HG03066 (cell line): ENCODE measurements at regions not wholly inside any gene's neighbourhood (a gene's known extent, or its start where the extent isn't known, plus 50 kb on each side); places are given as distances from the start of the nearest gene placed in this dataset.

Experiments used
- ATAC-seq: cut with Tn5 transposase; IDR thresholded peaks from one replicate; pipeline ENCODE4 v1.9.1; 2021; ENCODE audit warnings: low read depth; ENCODE audit not compliant: unreplicated experiment

DNA sequence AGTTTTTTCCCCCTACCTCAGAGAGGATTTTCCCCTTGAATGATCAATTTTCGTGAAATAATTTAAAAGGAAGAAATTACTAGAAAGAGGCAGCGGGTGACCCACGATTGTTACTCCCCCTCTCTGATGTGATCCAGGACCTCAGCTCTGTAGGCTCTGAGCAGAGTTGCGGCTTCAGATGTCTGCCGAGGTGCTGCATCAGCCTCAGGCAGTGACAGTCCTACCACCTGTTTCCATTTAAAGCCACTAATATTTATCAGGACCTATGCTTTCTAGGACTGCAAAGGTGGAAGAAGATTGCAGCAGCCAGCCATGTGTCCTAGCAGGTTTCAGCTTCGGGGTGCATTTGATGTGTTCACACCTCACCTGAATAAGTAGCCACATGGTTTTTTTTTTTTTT, 294.8 kb upstream of the C2CD4B start:
- no peak for ATAC-seq

DNA sequence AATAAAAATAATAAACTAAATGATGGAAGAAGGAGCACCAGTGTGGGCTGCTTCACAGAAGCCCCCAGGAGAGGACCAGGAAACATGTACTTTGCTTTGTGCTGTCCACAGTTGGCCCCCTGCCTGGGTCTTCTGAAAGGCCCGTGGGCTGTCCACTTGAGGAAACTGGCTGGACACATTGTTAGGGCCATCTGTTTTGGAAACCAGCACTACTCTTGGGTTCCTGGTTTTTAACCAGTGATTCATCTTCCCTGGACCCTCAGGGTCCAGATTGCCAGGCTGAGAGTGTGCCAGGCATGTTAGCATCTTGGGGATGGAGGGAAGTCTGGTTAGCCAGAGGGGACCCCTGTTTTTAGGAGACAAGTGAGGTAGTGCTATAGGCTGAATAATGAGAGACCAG, 297.2 kb upstream of the C2CD4B start:
- ATAC-seq, result no peak

DNA sequence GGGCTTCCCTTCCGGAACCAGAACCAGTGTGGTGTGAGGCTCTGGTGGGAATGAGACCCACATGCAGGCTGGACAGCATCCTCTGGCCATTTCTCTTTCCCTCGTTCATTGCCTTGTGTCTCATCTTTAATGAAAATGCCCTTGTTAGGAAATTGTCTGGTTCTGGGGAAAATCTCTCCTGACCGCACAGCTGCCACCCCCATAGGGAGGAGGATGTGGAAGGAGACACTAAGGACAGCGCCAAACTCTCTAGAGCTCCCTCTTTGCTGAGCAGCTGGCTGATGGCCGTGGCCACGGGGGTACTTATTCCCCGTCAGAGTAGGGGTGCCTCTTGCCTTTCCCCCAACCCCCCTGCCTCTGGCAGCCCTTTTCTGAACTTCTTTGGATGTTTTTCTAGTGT, 297.6 kb upstream of the C2CD4B start:
- no peak for ATAC-seq

DNA sequence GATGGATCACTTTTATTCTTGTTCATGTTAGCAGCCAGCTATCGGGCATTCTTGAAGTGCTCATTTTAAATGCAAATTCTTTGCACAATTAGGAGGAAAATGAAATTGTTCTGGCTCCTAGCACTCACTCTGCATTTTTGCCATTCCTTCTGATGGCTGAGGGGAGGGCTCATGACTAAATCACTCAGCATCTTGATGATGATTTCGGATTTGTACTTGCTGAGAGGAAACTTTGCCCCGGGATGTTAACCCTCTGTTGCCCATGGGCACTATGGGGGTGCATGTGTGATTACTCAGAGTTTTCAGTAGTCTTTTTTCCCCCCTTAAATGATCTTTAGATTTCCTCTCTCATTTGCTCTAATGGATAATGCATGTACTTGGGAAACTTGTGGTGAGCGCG, 299.6 kb upstream of the C2CD4B start:
- ATAC-seq, result no peak

DNA sequence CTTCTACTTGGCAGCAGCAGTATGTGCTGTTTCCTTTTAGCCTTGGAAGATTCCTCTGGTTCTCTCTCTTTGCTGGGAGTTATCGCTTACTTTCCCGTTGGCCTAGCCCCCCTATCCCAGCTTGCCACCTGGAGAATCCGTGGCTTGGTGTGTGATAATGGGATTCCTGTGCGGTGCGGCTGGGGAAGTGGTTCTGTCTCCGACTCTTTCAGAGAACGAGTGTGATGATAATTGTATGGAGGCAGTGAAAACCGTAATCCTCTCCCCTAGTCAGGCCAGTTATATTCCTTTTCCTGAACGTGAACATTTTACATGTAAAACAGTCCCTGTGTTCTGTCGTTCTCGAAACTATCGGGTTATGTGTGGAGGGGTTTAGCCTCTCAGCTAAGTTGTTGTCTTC, 300.1 kb upstream of the C2CD4B start:
- ATAC-seq, result no peak

DNA sequence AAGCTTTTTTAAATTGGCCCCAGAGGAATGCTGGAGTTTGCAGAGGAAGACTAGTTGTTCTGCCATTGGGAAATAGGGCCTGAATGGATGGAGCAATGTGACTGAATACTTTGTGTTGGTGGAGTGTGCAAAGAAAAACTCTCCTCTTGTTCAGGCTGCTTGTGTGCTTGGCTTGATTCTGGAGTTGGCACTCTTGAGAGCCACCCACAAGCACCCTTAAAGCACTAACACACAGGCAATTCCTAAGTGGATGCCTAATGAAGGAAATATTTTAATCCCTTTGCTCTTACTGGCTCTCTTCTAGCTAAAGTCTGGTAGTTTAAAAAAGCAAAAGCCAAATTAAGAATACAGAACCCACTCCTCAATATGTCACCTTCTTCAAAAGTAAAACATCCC, 304.4 kb upstream of the C2CD4B start:
- no peak for ATAC-seq

DNA sequence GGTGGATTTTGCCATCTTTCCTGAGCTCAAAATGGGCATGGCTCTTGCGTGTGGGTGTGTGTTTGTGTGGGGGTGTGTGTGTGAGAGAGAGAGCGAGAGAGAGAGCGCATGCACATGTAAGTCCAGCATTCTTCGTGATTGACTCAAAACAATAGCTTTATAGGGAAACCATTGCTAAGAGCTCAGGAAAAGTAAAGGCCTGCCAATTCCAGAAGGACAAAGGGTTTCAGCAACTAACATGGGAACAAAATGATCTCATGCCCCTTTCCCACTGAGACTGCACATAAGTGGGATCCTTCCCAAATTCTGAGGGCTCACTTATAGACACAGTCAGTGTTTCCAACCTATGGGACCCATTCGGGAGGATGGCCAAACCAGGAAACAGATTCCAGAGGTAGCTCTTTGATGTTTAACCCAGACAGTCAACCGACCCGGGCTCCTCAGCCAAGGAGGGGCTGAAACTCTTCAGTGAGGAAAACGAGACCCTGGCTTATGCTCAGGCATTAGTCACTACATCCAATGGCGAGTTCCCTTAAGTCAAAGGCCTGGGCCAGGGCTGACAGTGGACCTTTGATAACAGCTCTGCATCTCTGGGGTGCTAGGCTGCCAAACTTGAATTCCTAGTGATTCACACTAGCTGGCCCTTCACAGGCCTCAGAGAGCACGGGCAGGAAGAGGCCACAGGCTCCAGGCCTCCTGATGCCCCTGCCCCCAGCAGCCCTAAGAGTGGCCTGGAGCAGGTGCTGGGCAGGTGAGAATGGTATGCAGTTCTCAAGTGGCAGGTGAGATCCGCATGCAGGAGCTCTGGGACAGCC, 305.0 kb upstream of the C2CD4B start:
- no peak for ATAC-seq

DNA sequence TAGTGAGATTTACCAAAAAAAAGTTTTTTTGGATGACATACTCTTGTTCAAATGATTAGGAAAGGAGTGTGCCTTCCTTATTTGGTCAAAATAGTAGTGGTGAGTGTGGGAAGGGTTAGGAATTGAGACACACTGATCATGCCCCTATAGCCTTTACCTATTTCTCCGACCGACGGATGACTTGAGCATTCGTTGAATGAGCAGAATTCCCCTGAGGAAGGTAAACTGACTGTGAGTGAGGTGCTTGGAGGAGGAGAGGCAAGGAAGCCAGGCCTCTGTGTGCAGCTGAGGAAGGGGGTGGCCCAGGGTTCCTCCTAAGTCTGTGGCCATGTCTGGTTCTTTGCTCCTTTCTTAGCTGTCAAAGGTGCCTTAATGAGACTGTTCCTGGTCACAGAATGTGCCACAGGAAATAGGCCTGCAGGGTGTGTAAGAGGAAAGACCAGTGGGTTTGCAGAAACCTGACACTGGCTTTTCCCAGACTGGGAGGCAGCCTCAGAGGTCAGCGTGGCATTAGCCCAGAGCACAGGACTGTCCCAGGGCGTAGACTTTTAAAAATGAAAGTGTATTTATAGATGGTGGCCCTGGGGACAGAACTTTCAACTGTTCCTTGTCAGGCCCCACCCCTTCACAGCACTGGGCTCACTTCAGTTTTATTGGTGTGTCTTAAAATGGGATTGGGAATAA, 307.7 kb upstream of the C2CD4B start:
- ATAC-seq, result no peak

DNA sequence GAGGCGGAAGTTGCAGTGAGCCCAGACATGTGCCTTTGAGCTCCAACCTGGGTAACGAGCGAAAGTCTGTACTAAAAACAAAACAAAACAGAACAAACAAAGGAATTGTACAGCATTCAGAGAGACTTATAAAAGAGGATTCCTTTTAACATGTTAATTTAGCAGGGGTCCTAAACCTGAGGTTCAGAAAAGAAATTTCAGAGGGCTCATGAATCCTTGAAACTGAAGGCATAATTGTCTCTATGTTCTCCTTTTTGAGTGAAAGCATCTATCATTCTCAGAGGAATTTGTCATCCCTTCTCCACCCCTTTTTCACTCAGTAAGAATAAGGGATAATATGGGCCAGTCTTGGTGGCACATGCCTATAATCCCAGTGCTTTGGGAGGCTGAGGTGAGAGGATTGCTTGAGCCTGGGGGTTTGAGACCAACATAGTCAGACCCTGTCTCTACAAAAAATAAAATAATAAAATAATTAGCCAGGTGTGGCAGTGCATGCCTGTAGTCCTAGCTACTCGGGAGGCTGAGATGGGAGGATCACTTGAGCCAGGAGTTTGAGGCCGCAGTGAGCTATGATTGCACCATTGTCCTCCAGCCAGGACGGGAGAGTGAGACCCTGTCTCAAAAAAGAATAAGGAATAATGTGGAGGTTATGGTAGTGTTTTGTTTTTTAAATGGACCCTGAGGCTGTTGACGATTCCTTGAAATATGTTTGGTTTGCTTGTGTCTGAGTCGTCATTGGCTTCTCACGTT, 309.1 kb upstream of the C2CD4B start:
- no peak for ATAC-seq

GRCh38 chr15:62474771-62475124, 309.7 kb upstream of the C2CD4B start:
- no peak for ATAC-seq

GRCh38 chr15:62475591-62475990, 310.5 kb upstream of the C2CD4B start:
- ATAC-seq, result no peak

GRCh38 chr15:62476163-62476562, 311.1 kb upstream of the C2CD4B start:
- ATAC-seq, result no peak

- ATAC-seq, result no peak
Observed at GRCh38 chr15:62477929-62478328, 312.8 kb upstream of the C2CD4B start.

DNA sequence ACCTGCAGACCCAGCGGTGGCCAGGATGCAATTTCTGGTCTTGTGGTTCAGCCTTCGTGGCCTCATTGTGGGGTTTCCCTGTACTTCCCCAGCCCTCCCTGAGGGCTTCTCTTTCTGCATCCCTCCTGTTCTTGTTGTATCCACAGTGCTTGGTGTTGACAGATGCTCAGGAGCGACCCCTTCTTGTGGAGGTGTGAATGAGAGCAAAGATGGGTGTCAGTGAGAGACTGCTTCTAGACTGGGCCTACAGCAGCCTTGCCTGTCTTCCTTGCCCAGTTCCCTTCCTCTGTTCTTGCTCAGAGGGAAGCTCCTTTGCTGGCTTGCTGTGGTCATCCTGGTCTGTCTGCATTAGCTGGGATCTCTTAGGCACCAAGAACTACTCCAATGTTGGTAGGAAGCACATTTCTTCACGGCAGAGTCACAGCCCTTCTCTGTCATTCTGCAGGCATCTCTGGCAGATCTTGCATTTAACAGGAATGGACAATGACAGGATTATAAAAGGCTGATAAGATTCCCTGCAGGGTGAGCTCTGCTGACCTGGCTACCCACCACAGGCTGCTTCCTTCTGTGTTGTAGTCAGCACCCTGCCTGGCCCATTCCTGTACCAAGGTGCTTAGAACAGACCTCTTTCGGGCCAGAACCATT, 317.8 kb upstream of the C2CD4B start:
- peak; percentile 52 for ATAC-seq

- no peak for ATAC-seq
Observed at GRCh38 chr15:62483814-62484213, 318.7 kb upstream of the C2CD4B start.

DNA sequence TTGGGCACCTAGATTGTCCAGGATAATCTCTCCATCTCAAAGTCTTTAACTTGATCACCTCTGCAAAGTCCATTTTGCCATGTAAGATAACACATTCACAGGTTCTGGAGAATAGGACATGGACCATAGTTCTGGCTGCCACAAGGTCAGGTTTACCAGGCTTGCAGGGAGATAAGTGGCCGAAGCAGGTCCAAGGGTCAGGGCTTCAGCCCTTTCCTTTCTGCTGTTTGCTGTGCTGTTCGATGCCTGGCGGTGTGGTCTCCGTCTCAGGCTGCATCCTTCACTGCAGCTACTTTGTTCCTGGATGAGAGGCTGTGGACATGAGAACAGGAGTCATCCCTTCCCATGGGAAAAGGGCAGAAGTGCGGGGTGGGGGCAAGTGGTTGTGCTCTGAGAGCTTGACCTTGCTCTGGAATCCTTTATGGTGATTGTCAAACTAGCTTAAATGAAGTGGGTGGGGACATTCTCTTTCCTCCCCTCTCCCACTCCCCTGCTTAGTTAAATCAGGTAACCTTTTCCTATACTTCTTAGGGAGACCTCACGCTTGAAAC, 320.2 kb upstream of the C2CD4B start:
- no peak for ATAC-seq

- no peak for ATAC-seq
Observed at GRCh38 chr15:62486041-62486440, 321.0 kb upstream of the C2CD4B start.

GRCh38 chr15:62488387-62488786, 323.3 kb upstream of the C2CD4B start:
- ATAC-seq, result no peak

DNA sequence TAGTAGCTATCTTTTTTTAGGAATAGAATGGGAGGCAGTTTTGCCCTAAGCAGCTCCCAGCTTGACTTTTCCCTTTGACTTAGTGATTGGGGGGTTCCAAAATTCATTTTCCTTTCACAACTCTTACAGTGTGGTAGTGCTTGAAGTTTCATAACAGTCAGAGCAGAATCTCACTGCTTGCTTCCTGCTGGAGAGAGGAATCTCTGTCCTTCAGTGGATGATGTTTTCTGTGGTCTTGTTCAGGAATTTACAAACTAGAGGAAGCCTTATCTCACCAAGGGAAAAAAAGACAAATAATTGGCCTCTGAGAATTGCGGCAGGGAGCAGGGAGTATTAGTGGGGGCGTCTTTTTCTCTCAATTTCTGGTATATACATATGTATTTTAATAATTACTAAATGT, 326.6 kb upstream of the C2CD4B start:
- no peak for ATAC-seq

DNA sequence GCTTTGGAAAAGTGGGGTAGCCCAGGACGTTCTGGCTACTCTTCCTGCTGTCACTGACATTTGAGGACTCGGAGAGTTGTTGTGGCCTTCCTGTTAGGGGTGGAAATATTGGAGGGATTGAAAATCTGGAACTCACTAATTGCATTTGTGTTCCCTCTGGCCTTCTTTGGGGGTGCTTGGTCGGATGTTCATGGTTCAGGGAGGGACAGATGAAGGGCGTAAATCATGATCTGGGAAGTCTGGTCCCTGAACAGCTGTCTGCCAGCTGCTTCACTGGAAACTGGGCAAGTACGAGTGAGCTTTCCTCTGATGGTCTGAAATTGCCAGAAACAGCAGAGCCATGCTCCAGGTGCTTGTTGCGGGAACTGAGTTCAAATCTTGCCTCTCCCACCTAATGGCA, 327.8 kb upstream of the C2CD4B start:
- ATAC-seq, result no peak

DNA sequence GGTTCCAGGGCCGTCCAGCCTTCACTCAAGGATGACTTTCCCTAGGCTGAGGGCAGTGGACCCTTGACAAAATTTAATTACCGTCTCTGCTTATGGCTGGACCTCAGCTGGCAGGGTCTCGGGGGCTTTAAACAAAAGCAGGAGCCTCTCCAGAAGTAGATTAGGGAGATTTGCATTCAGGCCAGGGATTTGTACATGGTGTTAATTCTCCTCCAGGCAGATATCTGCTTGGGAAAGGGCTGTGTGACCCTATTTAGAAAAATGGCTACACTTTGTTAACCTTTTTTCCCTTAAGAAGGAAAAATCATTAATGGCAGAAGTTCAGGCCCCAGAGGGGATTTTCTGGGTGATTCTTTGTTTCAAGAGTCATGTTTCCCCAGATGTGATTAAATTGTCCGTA, 329.1 kb upstream of the C2CD4B start:
- no peak for ATAC-seq
